22Rv1 (cell line): ENCODE measurements at regions not wholly inside any gene's neighbourhood (a gene's known extent, or its start where the extent isn't known, plus 50 kb on each side); places are given as distances from the start of the nearest gene placed in this dataset.

ENCODE experiments used
- CTCF ChIP-seq: fragments of 450-650 bp; IDR thresholded peaks from 2 replicates; pipeline ENCODE4 v1.5.1; 2017; ENCODE audit warnings: mild to moderate bottlenecking
- ZFX ChIP-seq: fragments of 450-650 bp; IDR thresholded peaks from 2 replicates; pipeline ENCODE4 v1.6.1; 2017; ENCODE audit warnings: antibody characterized with exemption, borderline replicate concordance

- TF ChIP-seq CTCF (no peak), ZFX (no peak)
Observed at GRCh38 chr17:441155-441950, 88.7 kb upstream of the RPH3AL start.
